ENCODE measurements at regions not wholly inside any gene's neighbourhood (a gene's known extent, or its start where the extent isn't known, plus 50 kb on each side); places are given as distances from the start of the nearest gene placed in this dataset.

- TF ChIP-seq EP300 (IDR thresholded peaks at IDR 0.05; ENCODE audit: low read depth) (no peak), CTCF (IDR thresholded peaks at IDR 0.05) (no peak), POLR2A (IDR thresholded peaks at IDR 0.05) (no peak), POLR2AphosphoS5 (IDR thresholded peaks at IDR 0.05) (no peak)
- intact Hi-C loops (cut with DNase I; ENCODE audit: low total_unique reads) = no loop called here
- DNase-seq = no peak
Observed at GRCh38 chr12:22969521-22969920, 344.6 kb downstream of the ETNK1 start.

GRCh38 chr12:22971247-22971646 is 346.3 kb downstream of the ETNK1 start:
- intact Hi-C loops (cut with DNase I; ENCODE audit: low total_unique reads) = no loop called here
- Histone ChIP-seq H3K36me3 (no peaks in the 10 kb centered on the region), H3K4me3 (no peak overlapping the region), H3K9me3 (no peaks in the 10 kb centered on the region), H3K27me3 (no peaks in the 10 kb centered on the region), H3K27ac (no peak overlapping the region), H3K4me1 (no peaks in the 10 kb centered on the region)
- no peak for TF ChIP-seq POLR2AphosphoS5 (IDR thresholded peaks at IDR 0.05)
- no peak for TF ChIP-seq POLR2A (IDR thresholded peaks at IDR 0.05)
- no peak for TF ChIP-seq CTCF (IDR thresholded peaks at IDR 0.05)
- TF ChIP-seq EP300 (IDR thresholded peaks at IDR 0.05; ENCODE audit: low read depth) = no peak
- no peak for DNase-seq
- WGBS, 2 donors (ENCODE audit: low coverage in 1 of 2) = 57 to 60% methylated on average over 6 of the region's 6 CpGs
- in situ Hi-C loops (cut with MboI; ENCODE audit: low pct_ligation_motif_present in 1 of 4, low pct_unique_long_range_greater_than_20kb in 1 of 4, low sequenced_read_pairs in 3 of 4) = loop anchor here in 1 of 4 donors (25.0 kb wide), 1 partner anchor 91 kb away; no protein-coding TSS in a partner anchor

More at GRCh38 chr12:22969521-22969920, 344.6 kb downstream of the ETNK1 start:
- Histone ChIP-seq H3K9me3 (no peaks in the 10 kb centered on the region), H3K4me3 (no peak overlapping the region), H3K36me3 (no peaks in the 10 kb centered on the region), H3K27ac (no peak overlapping the region), H3K27me3 (no peaks in the 10 kb centered on the region), H3K4me1 (no peaks in the 10 kb centered on the region)
- in situ Hi-C loops (cut with MboI; ENCODE audit: low pct_ligation_motif_present in 1 of 4, low pct_unique_long_range_greater_than_20kb in 1 of 4, low sequenced_read_pairs in 3 of 4) = loop anchor here in 1 of 4 donors (25.0 kb wide), 1 partner anchor 93 kb away; no protein-coding TSS in a partner anchor
- 64 to 69% methylated on average over 4 of the region's 4 CpGs for WGBS, 2 donors (ENCODE audit: low coverage in 1 of 2)

GRCh38 chr12:22971701-22972191 is 346.8 kb downstream of the ETNK1 start:
- in situ Hi-C loops (cut with MboI; ENCODE audit: low pct_ligation_motif_present in 1 of 4, low pct_unique_long_range_greater_than_20kb in 1 of 4, low sequenced_read_pairs in 3 of 4) (loop anchor here in 1 of 4 donors (25.0 kb wide), 1 partner anchor 91 kb away; no protein-coding TSS in a partner anchor), intact Hi-C loops (cut with DNase I; ENCODE audit: low total_unique reads) (no loop called here)
- H3K4me3 ChIP-seq = no peak overlapping the region
- H3K27me3 ChIP-seq = no peaks in the 10 kb centered on the region
- H3K4me1 ChIP-seq = no peaks in the 10 kb centered on the region
- DNase-seq = no peak
- H3K36me3 ChIP-seq = no peaks in the 10 kb centered on the region
- TF ChIP-seq POLR2A (IDR thresholded peaks at IDR 0.05) (no peak), CTCF (IDR thresholded peaks at IDR 0.05) (no peak), POLR2AphosphoS5 (IDR thresholded peaks at IDR 0.05) (no peak), EP300 (IDR thresholded peaks at IDR 0.05; ENCODE audit: low read depth) (no peak)
- WGBS, 2 donors (ENCODE audit: low coverage in 1 of 2) = 68 to 73% methylated on average over 12 of the region's 12 CpGs
- no peak overlapping the region for H3K27ac ChIP-seq
- no peaks in the 10 kb centered on the region for H3K9me3 ChIP-seq

- no peak overlapping the region for H3K27ac ChIP-seq
- no peaks in the 10 kb centered on the region for H3K9me3 ChIP-seq
- H3K4me1 ChIP-seq = no peaks in the 10 kb centered on the region
- no peak overlapping the region for H3K4me3 ChIP-seq
- no peak for DNase-seq
- intact Hi-C loops (cut with DNase I; ENCODE audit: low total_unique reads) (no loop called here), in situ Hi-C loops (cut with MboI; ENCODE audit: low pct_ligation_motif_present in 1 of 4, low pct_unique_long_range_greater_than_20kb in 1 of 4, low sequenced_read_pairs in 3 of 4) (loop anchor here in 1 of 4 donors (25.0 kb wide), 1 partner anchor 87 kb away; no protein-coding TSS in a partner anchor)
- TF ChIP-seq POLR2AphosphoS5 (IDR thresholded peaks at IDR 0.05) (no peak), POLR2A (IDR thresholded peaks at IDR 0.05) (no peak), CTCF (IDR thresholded peaks at IDR 0.05) (no peak), EP300 (IDR thresholded peaks at IDR 0.05; ENCODE audit: low read depth) (no peak)
- no peaks in the 10 kb centered on the region for H3K27me3 ChIP-seq
- no peaks in the 10 kb centered on the region for H3K36me3 ChIP-seq
Observed at GRCh38 chr12:22974865-22975264, 349.9 kb downstream of the ETNK1 start.
